IPS-20b (cell line): ENCODE measurements at regions not wholly inside any gene's neighbourhood (a gene's known extent, or its start where the extent isn't known, plus 50 kb on each side); places are given as distances from the start of the nearest gene placed in this dataset.

Experiments
- H3K27ac ChIP-seq: one replicate; pipeline ENCODE4 v1.5.1; 2013; ENCODE audit warnings: low read length
- H3K27me3 ChIP-seq: 2 replicates; pipeline ENCODE4 v1.6.1; 2013; ENCODE audit warnings: mild to moderate bottlenecking, low read length, inconsistent platforms; ENCODE audit not compliant: insufficient read depth
- H3K36me3 ChIP-seq: 2 replicates; pipeline ENCODE4 v1.6.1; 2013; ENCODE audit warnings: low read depth, mild to moderate bottlenecking, inconsistent platforms, low read length, moderate library complexity; ENCODE audit not compliant: insufficient read depth
- H3K4me1 ChIP-seq: 2 replicates; pipeline ENCODE4 v1.6.1; 2013; ENCODE audit warnings: mild to moderate bottlenecking, control low read depth, inconsistent platforms, low read length, moderate library complexity; ENCODE audit not compliant: insufficient read depth
- H3K4me3 ChIP-seq: 2 replicates; pipeline ENCODE4 v1.5.1; 2013; ENCODE audit warnings: mild to moderate bottlenecking, low read length, inconsistent platforms
- H3K9ac ChIP-seq: 2 replicates; pipeline ENCODE4 v1.6.1; 2013; ENCODE audit warnings: low read depth, mild to moderate bottlenecking, inconsistent platforms, low read length, moderate library complexity
- H3K9me3 ChIP-seq: 2 replicates; pipeline ENCODE4 v1.6.1; 2013; ENCODE audit warnings: mild to moderate bottlenecking, low read depth, low read length, inconsistent platforms; ENCODE audit not compliant: insufficient read depth

DNA sequence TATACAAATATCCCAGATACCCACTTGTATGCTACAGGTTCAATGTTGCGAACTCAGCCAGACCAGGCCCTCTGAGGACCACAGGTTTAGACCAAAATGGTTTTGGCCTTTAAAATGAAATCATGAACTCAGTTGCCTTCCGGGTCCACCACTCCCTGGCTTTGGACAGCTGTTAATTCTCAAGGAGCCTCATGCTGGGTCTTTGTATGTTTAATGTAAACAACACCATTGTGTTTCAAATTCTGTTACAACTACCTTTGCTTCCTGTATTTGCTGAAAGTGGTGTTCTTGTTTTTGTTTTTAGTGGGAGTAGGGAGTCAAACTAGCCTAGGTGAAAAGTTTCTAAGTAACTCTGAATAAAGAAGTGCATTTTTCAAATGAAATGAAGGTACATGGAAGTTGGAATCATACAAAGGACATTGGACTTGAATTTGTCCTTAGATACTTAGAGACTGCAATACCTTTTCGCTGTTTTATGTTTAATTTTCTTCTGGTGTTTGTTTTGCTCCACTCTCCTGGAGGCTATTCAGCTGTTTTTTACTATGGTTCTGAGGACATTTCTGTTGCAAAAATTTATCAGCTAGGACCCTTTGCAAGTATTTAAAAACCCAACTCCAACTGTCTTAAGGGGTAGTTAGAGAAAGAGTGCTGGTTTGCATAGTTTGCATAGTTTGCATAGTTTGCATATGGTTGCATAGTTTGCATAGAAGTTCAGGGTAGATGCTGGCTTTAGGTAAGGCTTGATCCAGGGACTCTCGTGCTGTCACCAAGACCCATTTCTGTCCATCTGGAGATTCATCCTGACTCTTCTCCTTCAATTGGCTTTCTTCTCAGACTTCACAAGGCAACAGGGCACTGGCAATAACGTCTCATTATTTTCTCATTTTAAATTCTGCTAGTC lies 70.1 kb downstream of the MID1IP1 start:
- no peaks in the 10 kb centered on the region for H3K9me3 ChIP-seq
- peak overlapping the region; percentile 44; the same call in 1 of the 2 replicates for H3K4me3 ChIP-seq
- peaks cover 24% of the 10 kb centered on the region for H3K4me1 ChIP-seq
- no peaks in the 10 kb centered on the region for H3K36me3 ChIP-seq
- H3K27ac ChIP-seq = peak overlapping the region; percentile 9
- H3K27me3 ChIP-seq = no peaks in the 10 kb centered on the region
- peak overlapping the region; percentile 74; the same call in 1 of the 2 replicates for H3K9ac ChIP-seq

DNA sequence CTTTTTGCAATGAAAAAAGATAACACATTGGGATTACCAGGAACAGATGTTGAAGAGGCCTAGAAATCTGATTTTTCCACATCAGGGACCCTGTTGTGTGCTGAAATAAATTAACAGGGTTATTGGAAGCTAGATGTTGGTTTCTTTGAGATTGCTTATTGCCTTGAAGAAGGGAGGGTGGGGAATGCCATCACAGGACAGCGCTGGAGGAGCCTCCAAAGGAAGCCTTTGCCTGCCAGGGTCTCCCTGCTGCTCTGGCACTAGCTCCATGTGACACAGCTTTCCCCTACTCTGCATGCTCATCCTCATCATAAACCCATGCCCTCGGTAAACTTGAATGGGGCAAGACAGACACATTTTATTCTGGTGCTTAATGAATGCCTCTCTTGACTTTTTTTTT lies 76.1 kb downstream of the MID1IP1 start:
- Histone ChIP-seq H3K9ac (no peak overlapping the region), H3K4me3 (no peak overlapping the region), H3K4me1 (0 out of 2 replicates have a peak, but pooled peaks cover 6% of the 10 kb centered on the region), H3K27ac (no peak overlapping the region), H3K27me3 (no peaks in the 10 kb centered on the region), H3K36me3 (no peaks in the 10 kb centered on the region), H3K9me3 (no peaks in the 10 kb centered on the region)

DNA sequence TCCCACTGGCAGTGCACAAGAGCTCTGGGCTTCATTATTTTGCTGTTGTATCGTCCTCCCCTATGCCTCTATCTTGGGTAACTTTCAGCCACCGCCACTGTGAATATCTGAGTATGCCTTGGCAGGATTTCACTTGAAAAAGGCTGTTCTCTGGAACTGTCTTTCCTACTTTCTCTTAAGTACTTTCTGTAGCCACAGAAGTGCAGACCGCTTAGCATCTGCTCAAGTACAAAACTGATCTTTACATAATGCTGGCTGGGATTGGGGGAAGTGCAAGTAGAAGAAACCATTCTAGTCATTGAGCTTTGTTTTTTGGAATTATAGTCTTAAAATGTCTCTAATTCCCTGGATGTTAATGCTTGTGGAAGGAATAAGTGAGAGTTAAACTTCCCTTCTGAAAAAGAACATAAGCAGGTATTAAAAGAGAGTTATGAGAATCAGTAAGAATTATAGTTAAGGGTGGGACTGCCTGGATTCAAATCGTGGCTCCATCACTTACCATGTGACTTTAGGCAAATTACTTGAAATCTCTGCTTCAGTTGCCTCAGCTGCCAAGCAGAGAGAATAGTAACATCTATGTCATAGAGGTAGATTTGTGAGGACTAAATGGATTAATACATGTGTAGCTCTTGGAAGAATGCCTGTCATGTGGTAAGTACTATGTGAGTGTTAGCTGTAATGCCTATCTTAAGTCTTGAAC lies 77.5 kb downstream of the MID1IP1 start:
- Histone ChIP-seq H3K9me3 (no peaks in the 10 kb centered on the region), H3K27ac (no peak overlapping the region), H3K27me3 (no peaks in the 10 kb centered on the region), H3K9ac (no peak overlapping the region), H3K4me1 (0 out of 2 replicates have a peak, but pooled peaks cover 6% of the 10 kb centered on the region), H3K4me3 (no peak overlapping the region), H3K36me3 (no peaks in the 10 kb centered on the region)

DNA sequence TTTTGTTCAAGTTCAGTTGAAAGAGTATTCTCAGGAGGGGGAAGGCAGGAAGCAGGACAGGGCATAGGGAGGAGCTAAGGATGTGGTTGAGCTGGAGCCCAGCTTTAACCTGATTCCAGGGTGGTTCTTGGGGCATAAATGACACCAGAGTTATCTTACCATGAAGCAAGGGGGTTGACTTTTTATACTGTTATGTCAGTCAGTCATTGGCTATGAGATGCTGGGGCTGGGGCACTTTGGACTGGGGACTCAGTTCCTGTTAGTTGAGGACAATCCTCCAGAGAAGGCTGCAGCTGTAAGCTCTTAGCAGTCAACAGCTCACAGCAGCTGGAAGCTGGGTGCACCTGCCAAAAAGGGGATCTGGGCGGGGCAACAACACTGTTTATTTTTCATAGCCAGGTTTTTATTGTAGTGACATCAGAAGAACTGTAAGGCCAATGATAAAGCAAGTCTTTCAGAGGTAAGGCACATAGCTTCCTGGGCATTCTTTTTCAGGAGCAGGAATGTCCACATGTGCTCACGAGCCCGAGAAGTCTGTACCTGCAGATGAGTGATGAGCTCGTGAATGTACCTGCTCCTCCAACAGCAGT lies 78.5 kb downstream of the MID1IP1 start:
- H3K9me3 ChIP-seq = no peaks in the 10 kb centered on the region
- no peak overlapping the region for H3K9ac ChIP-seq
- H3K36me3 ChIP-seq = no peaks in the 10 kb centered on the region
- no peak overlapping the region for H3K4me3 ChIP-seq
- H3K27me3 ChIP-seq = no peaks in the 10 kb centered on the region
- H3K4me1 ChIP-seq = 0 out of 2 replicates have a peak, but pooled peaks cover 6% of the 10 kb centered on the region
- H3K27ac ChIP-seq = no peak overlapping the region

DNA sequence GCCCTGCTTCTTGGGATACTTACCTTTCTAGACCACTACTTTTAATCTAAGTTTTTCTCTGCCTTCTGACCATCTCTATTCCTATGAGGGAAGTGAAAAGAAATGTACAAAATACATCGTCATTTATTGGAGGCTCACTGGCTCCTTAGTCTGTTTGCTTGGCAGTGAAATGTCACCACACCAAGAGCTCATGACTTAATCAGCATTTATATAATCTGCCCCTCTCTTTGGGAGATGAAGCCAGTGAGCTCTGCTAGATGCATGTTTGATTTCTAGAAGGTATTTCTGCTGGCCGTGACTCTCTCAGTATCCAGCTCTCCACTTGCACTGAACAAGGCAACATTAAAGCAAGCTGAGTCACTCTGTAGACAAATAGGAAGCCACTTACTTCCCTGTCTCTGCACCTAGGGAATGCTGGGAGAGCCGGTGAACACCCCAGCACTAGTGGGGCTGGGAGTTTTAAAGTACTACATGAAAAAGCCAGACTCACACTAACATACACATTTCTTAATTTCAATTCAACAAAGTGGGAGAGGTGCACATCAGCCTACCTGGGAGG lies 79.1 kb downstream of the MID1IP1 start:
- Histone ChIP-seq H3K9me3 (no peaks in the 10 kb centered on the region), H3K4me1 (0 out of 2 replicates have a peak, but pooled peaks cover 6% of the 10 kb centered on the region), H3K9ac (no peak overlapping the region), H3K4me3 (no peak overlapping the region), H3K27me3 (no peaks in the 10 kb centered on the region), H3K27ac (no peak overlapping the region), H3K36me3 (no peaks in the 10 kb centered on the region)

DNA sequence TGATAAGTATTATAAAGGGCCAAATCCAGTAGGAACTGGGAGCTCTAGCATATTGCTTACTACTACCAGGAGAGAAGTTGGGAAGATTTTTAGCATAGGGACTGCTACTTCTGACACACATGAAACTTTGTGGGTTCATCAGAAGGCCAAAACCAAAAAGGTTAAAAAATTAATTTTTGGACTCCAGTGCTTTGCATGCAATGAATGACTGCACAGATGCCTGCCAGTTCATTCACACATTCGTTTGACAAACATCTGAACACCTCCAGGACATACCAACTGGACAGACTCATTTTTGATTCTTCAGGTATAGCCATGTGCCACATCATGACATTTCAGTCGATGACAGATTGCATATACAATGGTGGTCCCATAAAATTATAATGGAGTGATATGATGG lies 79.8 kb downstream of the MID1IP1 start:
- no peaks in the 10 kb centered on the region for H3K9me3 ChIP-seq
- no peak overlapping the region for H3K4me3 ChIP-seq
- no peaks in the 10 kb centered on the region for H3K36me3 ChIP-seq
- no peak overlapping the region for H3K27ac ChIP-seq
- 0 out of 2 replicates have a peak, but pooled peaks cover 6% of the 10 kb centered on the region for H3K4me1 ChIP-seq
- no peaks in the 10 kb centered on the region for H3K27me3 ChIP-seq
- H3K9ac ChIP-seq = no peak overlapping the region

DNA sequence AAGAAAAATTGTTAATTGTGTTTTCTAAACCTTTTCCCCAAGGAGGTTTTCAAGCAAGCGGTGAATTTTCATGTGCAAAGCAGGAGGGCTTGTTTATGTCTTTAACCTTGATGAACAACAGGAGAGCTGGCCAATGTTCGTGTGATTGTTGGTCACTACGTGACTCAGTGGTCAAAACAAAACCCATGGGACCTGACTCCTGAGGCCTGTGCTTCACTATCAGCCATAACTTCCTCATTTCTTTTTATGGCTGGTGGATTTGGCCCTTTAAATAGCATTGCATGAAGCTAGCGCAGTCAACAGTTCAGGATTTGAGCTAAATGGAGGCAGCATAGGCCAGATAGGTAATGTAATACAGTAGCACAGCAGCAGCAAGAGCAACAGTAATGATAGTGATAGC lies 80.5 kb downstream of the MID1IP1 start:
- 0 out of 2 replicates have a peak, but pooled peaks cover 5% of the 10 kb centered on the region for H3K4me1 ChIP-seq
- no peak overlapping the region for H3K27ac ChIP-seq
- H3K9me3 ChIP-seq = no peaks in the 10 kb centered on the region
- no peak overlapping the region for H3K4me3 ChIP-seq
- no peaks in the 10 kb centered on the region for H3K27me3 ChIP-seq
- no peak overlapping the region for H3K9ac ChIP-seq
- no peaks in the 10 kb centered on the region for H3K36me3 ChIP-seq

DNA sequence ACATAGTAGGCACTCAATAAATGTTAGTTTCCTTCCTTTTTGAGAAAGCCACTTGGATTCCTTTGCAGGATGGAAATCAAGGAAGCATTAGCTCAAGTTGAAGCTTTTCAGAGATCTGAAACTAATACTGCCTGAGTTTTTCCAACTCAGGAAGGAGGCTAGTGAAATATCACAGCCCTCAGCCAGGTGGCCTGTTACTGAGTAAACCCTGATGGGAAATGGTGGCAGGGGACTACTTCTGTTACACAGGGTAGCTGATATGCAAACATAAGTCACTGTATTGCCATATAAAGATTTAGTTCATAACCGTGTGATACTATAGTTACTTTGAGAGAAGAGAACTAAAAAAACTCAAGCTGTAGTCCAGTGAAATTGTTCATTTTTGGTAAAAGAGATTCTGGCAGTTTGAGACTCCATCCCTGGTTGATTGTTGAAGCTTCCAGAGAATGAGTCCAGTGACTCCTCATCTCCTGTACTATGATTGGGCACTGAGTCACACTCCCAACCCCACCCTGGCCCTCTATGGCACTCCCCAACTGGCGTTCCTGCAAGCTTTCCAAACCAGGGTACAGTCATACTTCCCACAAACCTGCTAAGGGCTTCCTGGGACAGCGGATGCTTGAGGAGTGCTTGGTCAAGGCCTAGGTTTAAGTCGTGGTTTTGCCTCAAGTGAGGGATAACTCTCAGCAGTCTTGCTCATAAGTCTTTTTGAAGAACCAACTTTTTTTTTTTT lies 81.8 kb downstream of the MID1IP1 start:
- no peaks in the 10 kb centered on the region for H3K36me3 ChIP-seq
- no peak overlapping the region for H3K27ac ChIP-seq
- no peaks in the 10 kb centered on the region for H3K27me3 ChIP-seq
- no peak overlapping the region for H3K9ac ChIP-seq
- no peaks in the 10 kb centered on the region for H3K4me1 ChIP-seq
- H3K4me3 ChIP-seq = no peak overlapping the region
- H3K9me3 ChIP-seq = no peaks in the 10 kb centered on the region

DNA sequence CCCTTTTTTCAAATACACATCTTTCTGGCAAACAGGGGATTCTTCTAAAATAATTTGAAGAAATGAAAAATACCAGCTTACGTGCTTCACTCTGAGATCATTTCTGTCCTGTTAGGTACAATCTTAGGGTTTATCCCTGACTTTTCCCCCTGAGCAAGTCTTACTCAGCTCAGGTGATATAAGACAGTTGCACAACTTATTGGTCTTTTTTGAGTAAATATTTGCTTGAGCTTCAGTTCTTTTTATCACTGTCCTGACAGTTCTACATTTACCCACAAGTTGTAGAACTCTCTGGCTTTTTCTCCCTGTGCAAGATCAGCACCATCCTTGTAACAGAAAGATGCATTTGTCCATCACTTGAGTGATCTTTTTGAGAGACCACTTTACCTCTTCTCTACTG lies 84.9 kb downstream of the MID1IP1 start:
- H3K27ac ChIP-seq = no peak overlapping the region
- no peaks in the 10 kb centered on the region for H3K4me1 ChIP-seq
- no peaks in the 10 kb centered on the region for H3K27me3 ChIP-seq
- H3K36me3 ChIP-seq = no peaks in the 10 kb centered on the region
- no peaks in the 10 kb centered on the region for H3K9me3 ChIP-seq
- no peak overlapping the region for H3K9ac ChIP-seq
- no peak overlapping the region for H3K4me3 ChIP-seq

DNA sequence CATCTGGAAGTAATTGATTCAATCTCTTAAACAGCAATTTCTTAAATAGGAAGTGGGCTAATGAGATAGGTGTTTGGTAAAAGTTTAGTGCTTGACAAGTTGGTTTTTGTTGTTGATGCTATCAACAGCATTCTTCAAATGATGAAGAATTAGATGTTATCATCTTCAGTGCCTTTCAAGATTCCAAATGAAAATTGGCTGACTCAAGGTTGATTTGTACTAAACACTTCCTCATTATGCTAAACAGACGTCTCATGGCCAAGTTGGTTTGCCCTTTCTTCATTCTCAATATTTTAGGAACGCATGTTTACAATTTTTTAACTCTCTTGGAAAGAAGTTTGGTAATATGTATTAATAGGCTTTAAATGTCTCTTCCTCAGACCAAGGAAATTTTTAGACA lies 86.0 kb downstream of the MID1IP1 start:
- H3K4me1 ChIP-seq = no peaks in the 10 kb centered on the region
- H3K4me3 ChIP-seq = no peak overlapping the region
- H3K9ac ChIP-seq = no peak overlapping the region
- H3K27ac ChIP-seq = no peak overlapping the region
- H3K36me3 ChIP-seq = no peaks in the 10 kb centered on the region
- H3K27me3 ChIP-seq = no peaks in the 10 kb centered on the region
- no peaks in the 10 kb centered on the region for H3K9me3 ChIP-seq

DNA sequence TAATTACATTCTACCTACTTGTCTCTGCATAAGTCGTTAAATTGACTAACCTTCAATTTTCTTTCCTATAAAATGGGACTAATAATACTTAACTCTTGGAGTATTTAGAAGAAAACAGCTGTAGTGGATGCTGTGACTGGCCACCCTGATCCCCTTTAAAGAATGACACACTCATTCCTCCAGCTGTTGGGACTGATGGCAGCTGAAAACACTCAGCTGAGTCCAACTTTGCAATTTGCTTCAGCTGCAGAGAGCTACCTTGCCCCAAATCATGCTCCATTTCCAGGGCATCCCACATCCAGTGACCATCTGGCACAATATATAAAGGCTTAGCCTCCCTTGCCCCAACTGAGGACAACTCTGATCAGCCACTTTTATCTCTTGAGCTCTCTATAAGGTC lies 89.1 kb downstream of the MID1IP1 start:
- Histone ChIP-seq H3K36me3 (no peaks in the 10 kb centered on the region), H3K4me1 (no peaks in the 10 kb centered on the region), H3K9ac (no peak overlapping the region), H3K4me3 (no peak overlapping the region), H3K9me3 (no peaks in the 10 kb centered on the region), H3K27me3 (no peaks in the 10 kb centered on the region), H3K27ac (no peak overlapping the region)
